Spleen (tissue), 7 donors: ENCODE measurements at regions not wholly inside any gene's neighbourhood (a gene's known extent, or its start where the extent isn't known, plus 50 kb on each side); places are given as distances from the start of the nearest gene placed in this dataset.

Experiments used
- CTCF ChIP-seq, 11 experiments: fragments of 200-600 bp in 7 of 11; fragments of 450-650 bp in 4 of 11; sonication (generic) in 4 of 11; IDR thresholded peaks in 8 of 11; conservative IDR thresholded peaks in 3 of 11; 1 replicate in 7 of 11; 2 replicates in 4 of 11; pipeline versions ENCODE4 v1.4.0 to v1.8.0; 2016 to 2021; ENCODE audit warnings: antibody characterized with exemption in 11 of 11, inconsistent platforms in 4 of 11, mild to moderate bottlenecking in 1 of 11
- POLR2A ChIP-seq, 3 donors: fragments of 450-650 bp; IDR thresholded peaks; one replicate each; pipeline ENCODE4 v1.5.1; 2017; ENCODE audit warnings: antibody characterized with exemption in 3 of 3, mild to moderate bottlenecking in 1 of 3
- POLR2AphosphoS5 ChIP-seq, 3 donors: sonication (generic); formaldehyde crosslinking; IDR thresholded peaks; one replicate each; pipeline ENCODE4 v1.5.1; 2017; ENCODE audit warnings: antibody characterized with exemption in 3 of 3
- donor health status: DM: no; HTN: no; CAD: no; lungs with moderate emphysema.
- donor health status: DM: no; HTN: no; CAD: no.
- donor health status: DM: no; HTN: no; CAD: no.

- TF ChIP-seq POLR2A (IDR thresholded peaks at IDR 0.05) (no peak), CTCF (IDR thresholded peaks at IDR 0.05 in 8 of 11, conservative IDR thresholded peaks at IDR 0.05 in 3 of 11) (no peak), POLR2AphosphoS5 (IDR thresholded peaks at IDR 0.05) (no peak)
Observed at GRCh38 chr20:41830702-41831101, 212.5 kb upstream of the CHD6 start.
